ENCODE measurements at regions not wholly inside any gene's neighbourhood (a gene's known extent, or its start where the extent isn't known, plus 50 kb on each side); places are given as distances from the start of the nearest gene placed in this dataset.

DNA sequence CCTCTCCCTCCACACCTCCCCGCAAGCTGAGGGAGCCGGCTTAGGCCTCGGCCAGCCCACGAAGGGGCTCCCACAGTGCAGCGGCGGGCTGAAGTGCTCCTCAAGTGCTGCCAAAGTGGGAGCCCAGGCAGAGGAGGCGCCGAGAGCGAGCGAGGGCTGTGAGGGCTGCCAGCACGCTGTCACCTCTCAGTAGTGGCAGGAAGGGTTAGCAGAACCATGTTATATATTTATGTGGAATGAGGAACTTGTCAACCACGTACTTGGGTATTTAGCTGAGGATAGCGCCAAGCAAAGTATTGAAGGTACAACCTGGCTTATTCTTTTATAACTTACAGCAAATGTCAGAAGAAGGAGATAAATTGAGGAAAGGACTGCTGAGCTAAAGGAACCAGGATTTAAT, 144.1 kb upstream of the MGAT5 start:
- no peaks in the 10 kb centered on the region for H3K36me3 ChIP-seq (ENCODE audit: control insufficient read depth in 2 of 2, insufficient read depth in 2 of 2, low read length in 1 of 2)
- BruUV-seq (replicated peaks): no TSS peak
- H3K27ac ChIP-seq (ENCODE audit: control insufficient read depth, insufficient read depth): no peak overlapping the region
- 76% methylated on average over 13 of the region's 13 CpGs for WGBS (ENCODE audit: insufficient coverage, insufficient replicate concordance, low lambda C conversion rate, missing lambda C conversion rate)
- SMC1A ChIA-PET (ENCODE audit: uncharacterized antibody, unreplicated experiment): interaction anchor here (1.4 kb wide), 1 partner anchor 302 kb away, joined by 3 read pairs; no protein-coding TSS in a partner anchor
- POLR2A ChIA-PET: interaction anchor here (1.1 kb wide), 1 partner anchor 14 kb away, joined by 3 read pairs; no protein-coding TSS in a partner anchor
- intact Hi-C loops (cut with micrococcal nuclease; ENCODE audit: unreplicated experiment): loop anchor here (5.0 to 10.0 kb wide), 2 partner anchors 428 to 805 kb away; partner anchors contain the start of gene CCNT2
- FAIRE-seq: no peak
- no peak overlapping the region for H2AFZ ChIP-seq (ENCODE audit: control insufficient read depth, low read depth, low read length)
- no peaks in the 10 kb centered on the region for H3K79me2 ChIP-seq (ENCODE audit: control insufficient read depth, insufficient read depth, low read length)
- H3K4me1 ChIP-seq (ENCODE audit: control insufficient read depth, insufficient read depth, low read length): no peaks in the 10 kb centered on the region
- in situ Hi-C loops (cut with MboI): loop anchor here (10.0 kb wide), 1 partner anchor 805 kb away; the partner anchor contains the start of gene CCNT2
- H3K27me3 ChIP-seq (replicated peaks in 1 of 2; ENCODE audit: control insufficient read depth in 2 of 2, insufficient read depth in 2 of 2, low read length in 1 of 2): no peaks in the 10 kb centered on the region
- H3K9me3 ChIP-seq (replicated peaks; ENCODE audit: control insufficient read depth, insufficient read depth, low read length): peaks cover 3% of the 10 kb centered on the region; the same call in 2 of the 3 replicates
- no peak overlapping the region for H3K4me3 ChIP-seq
- no peak for ATAC-seq
- no peaks in the 10 kb centered on the region for H4K20me1 ChIP-seq (ENCODE audit: control insufficient read depth, insufficient read depth)
- no peak overlapping the region for H3K9ac ChIP-seq (ENCODE audit: control insufficient read depth, insufficient read depth, low read length)
- TF ChIP-seq IRF4 (IDR thresholded peaks at IDR 0.05; ENCODE audit: low read depth, low read length) (no peak), POLR2AphosphoS2 (IDR thresholded peaks at IDR 0.05; ENCODE audit: low read depth, low read length) (no peak), SRF (IDR thresholded peaks at IDR 0.05; ENCODE audit: low read depth in 2 of 2, low read length in 2 of 2) (no peak), RB1 (IDR thresholded peaks at IDR 0.05; ENCODE audit: borderline replicate concordance) (no peak), EP300 (IDR thresholded peaks at IDR 0.05; ENCODE audit: borderline replicate concordance in 1 of 2, control insufficient read depth in 1 of 2, low read depth in 2 of 2, low read length in 2 of 2) (no peak), CBX5 (IDR thresholded peaks at IDR 0.05; ENCODE audit: low read depth) (no peak), TCF7 (IDR thresholded peaks at IDR 0.05; ENCODE audit: borderline replicate concordance) (no peak)
- CTCF ChIA-PET: interaction anchor here (0.9 to 2.0 kb wide), 4 partner anchors 9 to 343 kb away, joined by 3 to 6 read pairs (median 4); no protein-coding TSS in a partner anchor
- RAD21 ChIA-PET (ENCODE audit: unreplicated experiment): no interaction called here
- no peak for DNase-seq (ENCODE audit: low read depth, low spot score)
- H3K4me2 ChIP-seq (ENCODE audit: control insufficient read depth, insufficient read depth): no peak overlapping the region

DNA sequence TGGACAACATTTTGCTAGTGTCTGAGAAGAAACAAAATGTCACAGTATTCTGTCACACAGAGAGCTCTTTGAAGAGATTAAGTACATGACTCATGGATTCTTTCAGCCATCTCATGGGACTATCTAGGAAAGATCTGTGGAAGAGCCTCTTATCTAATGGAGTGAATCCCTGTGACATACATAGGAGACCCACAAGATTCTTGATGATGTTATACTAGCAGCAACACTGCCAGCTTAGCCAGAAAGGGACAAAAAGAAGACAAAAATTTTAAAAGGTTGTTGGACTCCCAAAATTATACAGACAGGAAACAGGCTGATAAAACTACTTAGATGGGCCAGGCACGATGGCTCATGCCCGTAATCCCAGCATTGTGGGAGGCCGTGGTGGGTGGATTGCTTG, 143.3 kb upstream of the MGAT5 start:
- WGBS (ENCODE audit: insufficient coverage, insufficient replicate concordance, low lambda C conversion rate, missing lambda C conversion rate): 15% methylated on average over 3 of the region's 3 CpGs
- no TSS peak for BruUV-seq (replicated peaks)
- in situ Hi-C loops (cut with MboI): loop anchor here (10.0 kb wide), 1 partner anchor 804 kb away; the partner anchor contains the start of gene CCNT2
- TF ChIP-seq FOS (IDR thresholded peaks at IDR 0.05; ENCODE audit: borderline replicate concordance, extremely low read depth, insufficient read length) (no peak), STAT1 (conservative IDR thresholded peaks at IDR 0.05) (no peak), SPI1 (IDR thresholded peaks at IDR 0.05; ENCODE audit: borderline replicate concordance, insufficient read depth, low read depth, low read length) (no peak), ZNF217 (IDR thresholded peaks at IDR 0.05) (no peak)
- TF ChIP-seq, protein P1, sequence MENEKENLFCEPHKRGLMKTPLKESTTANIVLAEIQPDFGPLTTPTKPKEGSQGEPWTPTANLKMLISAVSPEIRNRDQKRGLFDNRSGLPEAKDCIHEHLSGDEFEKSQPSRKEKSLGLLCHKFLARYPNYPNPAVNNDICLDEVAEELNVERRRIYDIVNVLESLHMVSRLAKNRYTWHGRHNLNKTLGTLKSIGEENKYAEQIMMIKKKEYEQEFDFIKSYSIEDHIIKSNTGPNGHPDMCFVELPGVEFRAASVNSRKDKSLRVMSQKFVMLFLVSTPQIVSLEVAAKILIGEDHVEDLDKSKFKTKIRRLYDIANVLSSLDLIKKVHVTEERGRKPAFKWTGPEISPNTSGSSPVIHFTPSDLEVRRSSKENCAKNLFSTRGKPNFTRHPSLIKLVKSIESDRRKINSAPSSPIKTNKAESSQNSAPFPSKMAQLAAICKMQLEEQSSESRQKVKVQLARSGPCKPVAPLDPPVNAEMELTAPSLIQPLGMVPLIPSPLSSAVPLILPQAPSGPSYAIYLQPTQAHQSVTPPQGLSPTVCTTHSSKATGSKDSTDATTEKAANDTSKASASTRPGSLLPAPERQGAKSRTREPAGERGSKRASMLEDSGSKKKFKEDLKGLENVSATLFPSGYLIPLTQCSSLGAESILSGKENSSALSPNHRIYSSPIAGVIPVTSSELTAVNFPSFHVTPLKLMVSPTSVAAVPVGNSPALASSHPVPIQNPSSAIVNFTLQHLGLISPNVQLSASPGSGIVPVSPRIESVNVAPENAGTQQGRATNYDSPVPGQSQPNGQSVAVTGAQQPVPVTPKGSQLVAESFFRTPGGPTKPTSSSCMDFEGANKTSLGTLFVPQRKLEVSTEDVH (IDR thresholded peaks at IDR 0.05; ENCODE audit: low read depth, partially characterized antibody): no peak
- TF ChIP-seq, protein P2, sequence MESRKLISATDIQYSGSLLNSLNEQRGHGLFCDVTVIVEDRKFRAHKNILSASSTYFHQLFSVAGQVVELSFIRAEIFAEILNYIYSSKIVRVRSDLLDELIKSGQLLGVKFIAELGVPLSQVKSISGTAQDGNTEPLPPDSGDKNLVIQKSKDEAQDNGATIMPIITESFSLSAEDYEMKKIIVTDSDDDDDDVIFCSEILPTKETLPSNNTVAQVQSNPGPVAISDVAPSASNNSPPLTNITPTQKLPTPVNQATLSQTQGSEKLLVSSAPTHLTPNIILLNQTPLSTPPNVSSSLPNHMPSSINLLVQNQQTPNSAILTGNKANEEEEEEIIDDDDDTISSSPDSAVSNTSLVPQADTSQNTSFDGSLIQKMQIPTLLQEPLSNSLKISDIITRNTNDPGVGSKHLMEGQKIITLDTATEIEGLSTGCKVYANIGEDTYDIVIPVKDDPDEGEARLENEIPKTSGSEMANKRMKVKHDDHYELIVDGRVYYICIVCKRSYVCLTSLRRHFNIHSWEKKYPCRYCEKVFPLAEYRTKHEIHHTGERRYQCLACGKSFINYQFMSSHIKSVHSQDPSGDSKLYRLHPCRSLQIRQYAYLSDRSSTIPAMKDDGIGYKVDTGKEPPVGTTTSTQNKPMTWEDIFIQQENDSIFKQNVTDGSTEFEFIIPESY (IDR thresholded peaks at IDR 0.05): no peak

More for the DNA sequence above, 143.3 kb upstream of the MGAT5 start:
- FAIRE-seq: no peak
- POLR2A ChIA-PET: interaction anchor here (1.1 kb wide), 1 partner anchor 15 kb away, joined by 3 read pairs; no protein-coding TSS in a partner anchor
- Histone ChIP-seq H3K9me3 (replicated peaks; ENCODE audit: control insufficient read depth, insufficient read depth, low read length) (peaks cover 3% of the 10 kb centered on the region; the same call in 2 of the 3 replicates), H3K36me3 (ENCODE audit: control insufficient read depth in 2 of 2, insufficient read depth in 2 of 2, low read length in 1 of 2) (no peaks in the 10 kb centered on the region), H2AFZ (ENCODE audit: control insufficient read depth, low read depth, low read length) (no peak overlapping the region), H3K27me3 (replicated peaks in 1 of 2; ENCODE audit: control insufficient read depth in 2 of 2, insufficient read depth in 2 of 2, low read length in 1 of 2) (no peaks in the 10 kb centered on the region), H3K4me2 (ENCODE audit: control insufficient read depth, insufficient read depth) (no peak overlapping the region), H3K9ac (ENCODE audit: control insufficient read depth, insufficient read depth, low read length) (no peak overlapping the region), H3K4me1 (ENCODE audit: control insufficient read depth, insufficient read depth, low read length) (no peaks in the 10 kb centered on the region), H3K79me2 (ENCODE audit: control insufficient read depth, insufficient read depth, low read length) (no peaks in the 10 kb centered on the region), H4K20me1 (ENCODE audit: control insufficient read depth, insufficient read depth) (no peaks in the 10 kb centered on the region), H3K4me3 (no peak overlapping the region), H3K27ac (ENCODE audit: control insufficient read depth, insufficient read depth) (no peak overlapping the region)
- SMC1A ChIA-PET (ENCODE audit: uncharacterized antibody, unreplicated experiment): no interaction called here
- DNase-seq (ENCODE audit: low read depth, low spot score): no peak
- intact Hi-C loops (cut with micrococcal nuclease; ENCODE audit: unreplicated experiment): loop anchor here (5.0 to 10.0 kb wide), 2 partner anchors 427 to 804 kb away; partner anchors contain the start of gene CCNT2
- CTCF ChIA-PET: interaction anchor here (0.9 to 1.0 kb wide), 3 partner anchors 8 to 342 kb away, joined by 3 to 6 read pairs (median 3); no protein-coding TSS in a partner anchor
- RAD21 ChIA-PET (ENCODE audit: unreplicated experiment): no interaction called here
- no peak for ATAC-seq

Data from GM12878 (cell line).